CD4-positive, alpha-beta memory T cell (primary cell): ENCODE measurements at regions not wholly inside any gene's neighbourhood (a gene's known extent, or its start where the extent isn't known, plus 50 kb on each side); places are given as distances from the start of the nearest gene placed in this dataset.

Source experiments
- CTCF ChIA-PET: fragments of 350-600 bp; sonication (Branson Sonifier 250); formaldehyde crosslinking; loops from one replicate; lab custom pipeline; 2021; ENCODE audit warnings: inconsistent platforms; ENCODE audit not compliant: partially characterized antibody; lab: Charles Lee
- POLR2A ChIA-PET: fragments of 350-600 bp; sonication (Branson Sonifier 250); formaldehyde crosslinking; loops from one replicate; lab custom pipeline; 2021; ENCODE audit not compliant: partially characterized antibody; lab: Charles Lee
- DNase-seq, 5 donors: peaks; one replicate each; pipeline versions ENCODE4 v3.0.0 to v3.0.0-alpha.2; 2020 to 2022; ENCODE audit warnings: mixed read lengths in 1 of 5
- H3K27ac ChIP-seq: one replicate; pipeline ENCODE4 v1.7.0; 2013; ENCODE audit warnings: low read depth, low read length
- H3K27me3 ChIP-seq: 2 replicates; pipeline ENCODE4 v1.7.0; 2013; ENCODE audit warnings: mild to moderate bottlenecking, low read length, moderate library complexity; ENCODE audit not compliant: insufficient read depth
- H3K36me3 ChIP-seq: 2 replicates; pipeline ENCODE4 v1.7.0; 2013; ENCODE audit warnings: mild to moderate bottlenecking, low read length, moderate library complexity; ENCODE audit not compliant: insufficient read depth
- H3K4me1 ChIP-seq: 2 replicates; pipeline ENCODE4 v1.7.0; 2013; ENCODE audit warnings: mild to moderate bottlenecking, low read length, moderate library complexity; ENCODE audit not compliant: insufficient read depth
- H3K4me3 ChIP-seq, 2 donors: one replicate each; pipeline ENCODE4 v1.7.0; 2013; ENCODE audit warnings: low read length in 2 of 2, mild to moderate bottlenecking in 1 of 2
- H3K9me3 ChIP-seq, 2 donors: one replicate each; pipeline ENCODE4 v1.7.0; 2013; ENCODE audit warnings: low read length in 2 of 2, control low read depth in 1 of 2; ENCODE audit not compliant: control insufficient read depth in 1 of 2
- H3K27ac Mint-ChIP-seq, 7 donors: one replicate each; pipeline ENCODE4 v1.8.0; 2020 to 2021; ENCODE audit warnings: mixed read lengths in 7 of 7, mild to moderate bottlenecking in 6 of 7, inconsistent platforms in 3 of 7, moderate library complexity in 3 of 7
- H3K27me3 Mint-ChIP-seq, 2 donors: one replicate each; pipeline ENCODE4 v1.8.0; 2020 to 2021; ENCODE audit warnings: mixed read lengths in 2 of 2
- H3K36me3 Mint-ChIP-seq, 2 donors: one replicate each; pipeline ENCODE4 v1.8.0; 2020 to 2021; ENCODE audit warnings: mixed read lengths in 2 of 2, inconsistent platforms in 1 of 2, mild to moderate bottlenecking in 1 of 2
- H3K4me1 Mint-ChIP-seq, 4 donors: one replicate each; pipeline ENCODE4 v1.8.0; 2020 to 2021; ENCODE audit warnings: mixed read lengths in 4 of 4, mild to moderate bottlenecking in 1 of 4
- H3K4me3 Mint-ChIP-seq, 8 donors: one replicate each; pipeline ENCODE4 v1.8.0; 2020 to 2021; ENCODE audit warnings: mixed read lengths in 8 of 8, mild to moderate bottlenecking in 7 of 8, moderate library complexity in 6 of 8, inconsistent platforms in 3 of 8
- H3K9me3 Mint-ChIP-seq, 8 donors: one replicate each; pipeline ENCODE4 v1.8.0; 2020 to 2021; ENCODE audit warnings: mixed read lengths in 8 of 8, mild to moderate bottlenecking in 5 of 8, inconsistent platforms in 3 of 8, moderate library complexity in 1 of 8
- intact Hi-C: fragments of 100-400 bp; cut with micrococcal nuclease; formaldehyde crosslinking; loops from one replicate; pipeline ENCODE4 v1.15.1; 2023

DNA sequence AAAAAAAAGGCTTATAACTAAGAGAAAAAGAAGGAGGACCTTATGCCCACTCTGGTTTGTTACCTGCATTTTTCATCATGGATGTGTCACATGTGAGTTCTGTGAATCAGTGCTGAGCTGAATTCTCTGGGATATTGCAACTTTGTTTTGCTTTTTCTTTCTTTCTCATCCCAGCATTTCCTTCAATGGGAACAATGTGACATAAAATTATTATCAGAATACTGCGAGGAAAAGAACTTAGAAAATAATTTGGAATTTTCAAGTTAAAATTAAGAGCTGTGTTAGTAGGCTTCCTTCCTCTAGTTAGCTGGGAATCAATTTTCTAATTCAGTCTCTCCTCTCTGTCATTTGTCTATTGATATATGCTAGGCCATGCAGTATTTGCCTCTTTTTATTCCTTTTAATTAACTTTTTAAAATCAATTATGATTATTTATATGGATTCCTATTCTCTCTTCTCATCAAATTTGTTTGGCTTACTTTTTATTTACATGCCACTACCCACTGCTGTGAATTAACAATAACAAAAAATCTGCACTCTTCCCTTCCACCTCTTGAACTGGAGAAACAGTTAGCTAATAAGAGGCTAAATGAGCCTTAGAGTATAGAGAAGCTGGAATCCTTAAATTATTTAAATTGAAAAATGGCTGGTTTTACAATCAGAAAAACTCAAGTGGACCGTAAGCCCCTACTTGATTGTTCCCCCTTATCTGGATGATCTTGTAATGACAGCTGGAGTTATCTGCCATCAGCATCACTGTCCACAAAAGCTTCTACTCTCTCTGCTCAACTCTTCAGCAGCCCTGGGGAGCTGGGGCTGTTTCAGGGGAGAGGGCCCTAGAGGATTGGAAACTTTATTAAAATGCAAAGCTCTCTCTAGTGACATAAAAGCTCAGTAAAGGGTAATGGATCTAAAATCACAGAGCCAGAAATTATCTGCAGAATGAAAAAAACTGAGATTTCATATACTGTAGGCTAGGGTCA, 95.3 kb upstream of the SOX2 start:
- CTCF ChIA-PET, result no interaction called here
- peaks cover 0 to 3% (median 0%) of the 10 kb centered on the region in 8 donors for H3K9me3 Mint-ChIP-seq

DNA sequence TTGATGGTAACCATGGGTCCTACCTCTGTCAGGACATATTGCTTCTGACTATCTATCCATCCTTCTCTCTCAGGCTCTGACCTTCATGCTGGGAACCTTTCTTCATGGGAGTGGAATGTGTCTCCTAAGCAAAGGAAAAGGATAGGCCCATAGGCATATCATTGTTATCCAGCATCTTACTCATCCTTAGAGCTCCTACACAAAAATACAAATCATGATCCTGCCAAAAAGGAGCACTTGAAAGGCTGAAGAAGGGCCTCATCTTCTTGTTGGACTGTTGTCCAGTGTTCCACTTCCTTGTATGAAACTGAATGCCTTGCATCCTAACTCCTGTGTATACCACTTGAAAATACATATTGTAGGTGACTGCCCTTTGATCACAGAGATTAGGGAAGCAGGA, 96.1 kb upstream of the SOX2 start:
- no peaks in the 10 kb centered on the region for H3K9me3 ChIP-seq
- DNase-seq, result no peak
- H3K27me3 ChIP-seq, result no peaks in the 10 kb centered on the region
- POLR2A ChIA-PET, result no interaction called here
- Mint-ChIP-seq H3K36me3 (no peaks in the 10 kb centered on the region), H3K4me1 (no peaks in the 10 kb centered on the region), H3K9me3 (peaks cover 0 to 3% (median 0%) of the 10 kb centered on the region in 8 donors), H3K4me3 (no peak overlapping the region), H3K27ac (no peak overlapping the region), H3K27me3 (no peaks in the 10 kb centered on the region)
- no peaks in the 10 kb centered on the region for H3K4me1 ChIP-seq
- intact Hi-C loops, result no loop called here
- no peak overlapping the region for H3K4me3 ChIP-seq
- CTCF ChIA-PET, result no interaction called here
- H3K27ac ChIP-seq, result no peak overlapping the region
- no peaks in the 10 kb centered on the region for H3K36me3 ChIP-seq

More for the DNA sequence above, 95.3 kb upstream of the SOX2 start:
- POLR2A ChIA-PET, result no interaction called here
- Histone ChIP-seq H3K4me1 (no peaks in the 10 kb centered on the region), H3K9me3 (no peaks in the 10 kb centered on the region), H3K4me3 (no peak overlapping the region), H3K27me3 (no peaks in the 10 kb centered on the region), H3K27ac (no peak overlapping the region), H3K36me3 (no peaks in the 10 kb centered on the region)
- intact Hi-C loops, result no loop called here
- H3K36me3 Mint-ChIP-seq, result no peaks in the 10 kb centered on the region
- no peak for DNase-seq
- no peak overlapping the region for H3K27ac Mint-ChIP-seq
- no peaks in the 10 kb centered on the region for H3K4me1 Mint-ChIP-seq
- no peaks in the 10 kb centered on the region for H3K27me3 Mint-ChIP-seq
- H3K4me3 Mint-ChIP-seq, result no peak overlapping the region

DNA sequence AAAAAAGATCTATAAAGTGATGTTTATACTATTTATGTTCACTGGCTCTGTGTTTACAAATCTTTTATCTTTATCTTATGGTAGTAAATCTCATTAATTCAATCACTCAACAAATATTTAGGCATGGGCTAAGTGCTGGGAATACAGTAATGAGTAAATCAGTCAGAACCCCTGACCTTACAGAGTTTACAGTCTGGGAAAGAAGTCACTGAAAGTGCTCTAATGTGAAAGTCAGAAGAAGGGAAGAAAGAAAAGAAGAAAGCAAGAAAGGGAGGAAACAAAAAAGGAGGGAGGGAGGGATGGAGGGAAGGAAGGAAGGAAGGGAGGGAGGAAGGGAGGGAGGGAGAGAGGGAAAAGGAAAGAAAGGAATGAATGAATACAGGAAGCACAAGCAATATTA, 96.8 kb upstream of the SOX2 start:
- Mint-ChIP-seq H3K27ac (no peak overlapping the region), H3K9me3 (peaks cover 0 to 3% (median 0%) of the 10 kb centered on the region in 8 donors), H3K4me3 (no peak overlapping the region), H3K4me1 (no peaks in the 10 kb centered on the region), H3K27me3 (no peaks in the 10 kb centered on the region), H3K36me3 (no peaks in the 10 kb centered on the region)
- Histone ChIP-seq H3K36me3 (no peaks in the 10 kb centered on the region), H3K27ac (no peak overlapping the region), H3K4me3 (no peak overlapping the region), H3K27me3 (no peaks in the 10 kb centered on the region), H3K4me1 (no peaks in the 10 kb centered on the region), H3K9me3 (no peaks in the 10 kb centered on the region)
- no peak for DNase-seq
- intact Hi-C loops, result no loop called here
- POLR2A ChIA-PET, result no interaction called here
- CTCF ChIA-PET, result no interaction called here

DNA sequence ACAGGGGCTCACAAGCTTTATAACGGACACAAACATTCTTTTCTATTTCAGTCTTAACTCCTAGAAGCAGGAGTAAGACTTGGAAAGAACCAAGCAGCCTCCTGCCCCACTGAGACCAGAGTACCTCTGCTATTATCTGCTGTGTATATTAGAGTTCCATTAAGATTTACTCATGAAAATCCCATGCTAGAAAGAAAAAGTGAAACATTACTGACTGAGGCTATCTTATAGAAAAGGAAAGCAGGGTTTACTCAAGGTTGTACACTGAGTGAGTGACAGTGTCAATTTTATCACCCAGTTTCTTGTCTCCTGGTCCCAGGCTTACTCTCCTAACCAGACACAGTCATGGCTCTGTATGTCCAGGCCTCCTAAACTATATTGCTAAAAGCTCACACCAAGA, 97.9 kb upstream of the SOX2 start:
- no peaks in the 10 kb centered on the region for H3K4me1 Mint-ChIP-seq
- no peaks in the 10 kb centered on the region for H3K9me3 ChIP-seq
- no peak overlapping the region for H3K27ac Mint-ChIP-seq
- POLR2A ChIA-PET, result no interaction called here
- H3K36me3 Mint-ChIP-seq, result no peaks in the 10 kb centered on the region
- CTCF ChIA-PET, result no interaction called here
- no peak overlapping the region for H3K27ac ChIP-seq
- H3K4me3 Mint-ChIP-seq, result no peak overlapping the region
- intact Hi-C loops, result no loop called here
- peaks cover 0 to 3% (median 0%) of the 10 kb centered on the region in 8 donors for H3K9me3 Mint-ChIP-seq
- H3K36me3 ChIP-seq, result no peaks in the 10 kb centered on the region
- no peaks in the 10 kb centered on the region for H3K27me3 ChIP-seq
- no peaks in the 10 kb centered on the region for H3K4me1 ChIP-seq
- DNase-seq, result no peak
- H3K27me3 Mint-ChIP-seq, result no peaks in the 10 kb centered on the region
- H3K4me3 ChIP-seq, result no peak overlapping the region

DNA sequence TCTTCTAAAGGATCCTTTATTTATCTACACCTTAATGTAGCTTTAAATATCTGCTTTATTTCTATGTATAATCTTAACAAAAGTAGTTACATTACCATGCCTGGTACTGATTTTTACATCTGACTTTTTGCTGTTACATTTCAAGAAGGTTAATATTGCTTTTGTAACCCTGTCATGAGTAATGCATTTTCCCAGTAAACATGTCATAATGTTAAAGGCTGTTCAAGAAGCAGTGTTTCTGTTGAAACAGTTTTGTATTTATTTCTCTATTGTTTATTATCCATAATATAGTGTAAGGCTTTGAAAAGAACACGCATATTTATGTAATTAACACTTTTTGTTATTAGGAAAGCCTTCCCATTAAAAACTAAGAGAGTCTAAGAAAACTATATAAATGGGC, 98.5 kb upstream of the SOX2 start:
- Histone ChIP-seq H3K4me1 (no peaks in the 10 kb centered on the region), H3K9me3 (no peaks in the 10 kb centered on the region), H3K27me3 (no peaks in the 10 kb centered on the region), H3K27ac (no peak overlapping the region), H3K36me3 (no peaks in the 10 kb centered on the region), H3K4me3 (no peak overlapping the region)
- POLR2A ChIA-PET, result no interaction called here
- Mint-ChIP-seq H3K4me1 (no peaks in the 10 kb centered on the region), H3K4me3 (no peak overlapping the region), H3K27me3 (no peaks in the 10 kb centered on the region), H3K27ac (no peak overlapping the region), H3K36me3 (no peaks in the 10 kb centered on the region), H3K9me3 (peaks cover 0 to 3% (median 0%) of the 10 kb centered on the region in 8 donors)
- CTCF ChIA-PET, result no interaction called here
- no peak for DNase-seq
- intact Hi-C loops, result no loop called here

DNA sequence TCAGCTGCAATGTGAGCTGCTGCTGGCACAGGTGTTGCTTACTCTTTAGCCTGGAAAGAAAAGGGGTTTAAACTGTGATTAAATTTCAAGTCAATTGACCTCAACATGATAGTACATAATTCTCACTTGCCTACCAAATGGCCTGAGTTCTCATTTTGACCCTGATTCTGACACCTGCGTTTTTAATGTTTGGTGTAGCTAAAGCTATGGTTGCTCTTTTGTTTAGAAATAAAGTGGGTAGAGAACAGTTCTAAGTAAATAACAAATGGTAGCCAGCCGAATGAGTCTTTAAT, 100.8 kb upstream of the SOX2 start:
- no peaks in the 10 kb centered on the region for H3K4me1 ChIP-seq
- H3K27me3 ChIP-seq, result no peaks in the 10 kb centered on the region
- DNase-seq, result no peak
- POLR2A ChIA-PET, result no interaction called here
- intact Hi-C loops, result no loop called here
- CTCF ChIA-PET, result no interaction called here
- no peak overlapping the region for H3K4me3 Mint-ChIP-seq
- peaks cover 0 to 4% (median 0%) of the 10 kb centered on the region in 8 donors for H3K9me3 Mint-ChIP-seq
- no peaks in the 10 kb centered on the region for H3K36me3 Mint-ChIP-seq
- H3K4me1 Mint-ChIP-seq, result no peaks in the 10 kb centered on the region
- no peak overlapping the region for H3K27ac Mint-ChIP-seq
- H3K4me3 ChIP-seq, result no peak overlapping the region
- H3K27me3 Mint-ChIP-seq, result no peaks in the 10 kb centered on the region
- H3K9me3 ChIP-seq, result no peaks in the 10 kb centered on the region
- H3K36me3 ChIP-seq, result no peaks in the 10 kb centered on the region
- no peak overlapping the region for H3K27ac ChIP-seq

DNA sequence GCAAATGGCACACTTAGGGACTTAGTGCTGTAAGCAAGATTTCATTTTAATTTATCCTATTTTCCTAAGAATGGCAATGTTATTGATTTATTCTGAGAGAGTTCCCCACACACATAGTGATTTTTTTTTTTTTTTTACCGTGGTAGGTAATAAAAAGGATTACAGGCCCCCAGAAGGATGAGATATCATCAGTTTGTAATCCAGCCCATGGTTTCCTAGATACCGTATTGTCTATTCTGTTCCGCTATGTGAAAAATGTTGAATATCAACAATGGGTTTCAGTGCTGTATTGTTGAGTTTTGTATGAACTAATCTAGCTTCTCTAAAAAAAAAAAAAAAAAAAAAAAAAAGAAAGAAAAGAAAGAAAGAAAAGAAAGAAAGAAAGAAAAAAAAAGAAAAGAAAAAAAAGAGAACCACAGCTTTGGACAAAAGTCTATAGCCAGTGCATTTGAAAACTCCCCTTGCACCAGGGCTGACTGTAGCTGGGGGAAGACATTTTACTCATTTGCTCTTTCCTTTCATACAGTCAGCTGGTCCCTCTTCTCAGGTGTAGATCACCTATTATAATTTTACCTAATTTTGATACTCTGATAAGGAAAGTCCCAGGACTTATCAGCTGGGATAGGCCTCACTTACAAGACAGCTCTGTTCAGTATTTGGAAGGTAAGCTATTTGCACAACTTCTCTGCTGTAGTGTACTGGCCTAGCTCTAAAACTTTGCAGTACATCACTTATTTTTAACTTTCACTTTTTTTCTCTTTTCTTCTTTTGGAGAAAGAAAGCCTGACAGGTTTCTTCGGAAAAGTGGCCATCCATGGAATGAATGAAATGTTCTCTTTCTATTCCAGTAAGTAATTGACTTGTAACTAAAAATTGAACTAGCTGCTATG, 101.4 kb upstream of the SOX2 start:
- peaks cover 0 to 6% (median 3%) of the 10 kb centered on the region in 8 donors for H3K9me3 Mint-ChIP-seq
- H3K27me3 ChIP-seq, result no peaks in the 10 kb centered on the region
- intact Hi-C loops, result no loop called here
- H3K27me3 Mint-ChIP-seq, result no peaks in the 10 kb centered on the region
- no peak overlapping the region for H3K27ac Mint-ChIP-seq
- no peaks in the 10 kb centered on the region for H3K4me1 Mint-ChIP-seq
- H3K4me3 ChIP-seq, result no peak overlapping the region
- H3K4me3 Mint-ChIP-seq, result no peak overlapping the region
- H3K36me3 ChIP-seq, result no peaks in the 10 kb centered on the region
- POLR2A ChIA-PET, result no interaction called here
- CTCF ChIA-PET, result no interaction called here
- no peaks in the 10 kb centered on the region for H3K36me3 Mint-ChIP-seq
- no peak overlapping the region for H3K27ac ChIP-seq
- H3K4me1 ChIP-seq, result no peaks in the 10 kb centered on the region
- no peak for DNase-seq
- no peaks in the 10 kb centered on the region for H3K9me3 ChIP-seq
